A204.1 (cell line): ENCODE measurements at regions not wholly inside any gene's neighbourhood (a gene's known extent, or its start where the extent isn't known, plus 50 kb on each side); places are given as distances from the start of the nearest gene placed in this dataset.
"Not testable (repeated sequence)": the region's sequence is repeated elsewhere in the genome, so short reads cannot be mapped to it uniquely, and the experiment has no call there.

Source experiments
- FAIRE-seq: peaks from 2 replicates; lab custom pipeline; 2012; peaks lifted over from hg19 to GRCh38; lab: Jason Lieb, UNC

GRCh38 chr14:98927986-98928385, 344.0 kb downstream of the BCL11B start:
- no peak for FAIRE-seq

- FAIRE-seq: no peak
Measured at GRCh38 chr14:98928418-98928817, 343.6 kb downstream of the BCL11B start.

GRCh38 chr14:98931126-98931525, 340.9 kb downstream of the BCL11B start:
- no peak for FAIRE-seq

- no peak for FAIRE-seq
Measured at GRCh38 chr14:98931911-98932310, 340.1 kb downstream of the BCL11B start.

- FAIRE-seq: no peak
Measured at GRCh38 chr14:98932431-98933325, 339.3 kb downstream of the BCL11B start.

GRCh38 chr14:98934569-98934968, 337.4 kb downstream of the BCL11B start:
- not testable (repeated sequence) for FAIRE-seq

GRCh38 chr14:98935921-98936320, 336.1 kb downstream of the BCL11B start:
- no peak for FAIRE-seq

- FAIRE-seq: no peak
Measured at GRCh38 chr14:98937021-98937420, 335.0 kb downstream of the BCL11B start.

- FAIRE-seq: no peak
Measured at GRCh38 chr14:98937712-98938505, 334.1 kb downstream of the BCL11B start.

GRCh38 chr14:98940693-98941437, 331.1 kb downstream of the BCL11B start:
- FAIRE-seq: no peak

- no peak for FAIRE-seq
Measured at GRCh38 chr14:98941481-98941880, 330.5 kb downstream of the BCL11B start.

- FAIRE-seq: no peak
Measured at GRCh38 chr14:98943907-98944306, 328.1 kb downstream of the BCL11B start.

- FAIRE-seq: no peak
Measured at GRCh38 chr14:98944989-98945388, 327.0 kb downstream of the BCL11B start.

GRCh38 chr14:98945611-98946570, 326.1 kb downstream of the BCL11B start:
- no peak for FAIRE-seq

GRCh38 chr14:98946940-98947339, 325.1 kb downstream of the BCL11B start:
- FAIRE-seq: no peak

- no peak for FAIRE-seq
Measured at GRCh38 chr14:98947911-98948595, 323.9 kb downstream of the BCL11B start.

GRCh38 chr14:98949051-98949450, 322.9 kb downstream of the BCL11B start:
- no peak for FAIRE-seq

GRCh38 chr14:98949481-98950135, 322.4 kb downstream of the BCL11B start:
- no peak for FAIRE-seq

GRCh38 chr14:98950353-98950895, 321.6 kb downstream of the BCL11B start:
- no peak for FAIRE-seq

- no peak for FAIRE-seq
Measured at GRCh38 chr14:98951031-98951430, 321.0 kb downstream of the BCL11B start.
